ENCODE measurements at regions not wholly inside any gene's neighbourhood (a gene's known extent, or its start where the extent isn't known, plus 50 kb on each side); places are given as distances from the start of the nearest gene placed in this dataset.

DNA sequence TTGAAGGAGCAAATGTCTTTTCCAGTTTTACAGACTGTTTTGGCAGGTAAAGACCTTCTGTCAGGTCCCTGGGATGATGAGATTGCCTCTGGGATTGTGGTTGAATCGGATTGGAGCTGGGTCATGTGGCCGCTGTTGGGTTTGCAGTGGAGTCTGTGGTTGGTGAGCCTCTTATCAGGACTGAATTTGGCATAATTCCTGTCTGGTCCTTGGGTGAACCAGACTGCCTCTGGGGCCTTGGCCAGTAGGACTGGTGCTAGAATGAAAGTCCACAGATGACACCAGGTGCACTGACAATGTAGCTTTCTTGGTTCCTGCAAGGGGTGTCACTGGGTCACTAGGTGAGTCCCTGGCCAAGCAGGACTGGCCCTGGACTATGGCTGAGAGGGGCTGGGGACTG is 155.3 kb downstream of the TPH2 start:
- H3K9me3 Mint-ChIP-seq: no peaks in the 10 kb centered on the region; the same call in 1 of the 2 replicates
- H3K36me3 Mint-ChIP-seq (ENCODE audit: low read depth): no peaks in the 10 kb centered on the region
- TF ChIP-seq, protein P1, sequence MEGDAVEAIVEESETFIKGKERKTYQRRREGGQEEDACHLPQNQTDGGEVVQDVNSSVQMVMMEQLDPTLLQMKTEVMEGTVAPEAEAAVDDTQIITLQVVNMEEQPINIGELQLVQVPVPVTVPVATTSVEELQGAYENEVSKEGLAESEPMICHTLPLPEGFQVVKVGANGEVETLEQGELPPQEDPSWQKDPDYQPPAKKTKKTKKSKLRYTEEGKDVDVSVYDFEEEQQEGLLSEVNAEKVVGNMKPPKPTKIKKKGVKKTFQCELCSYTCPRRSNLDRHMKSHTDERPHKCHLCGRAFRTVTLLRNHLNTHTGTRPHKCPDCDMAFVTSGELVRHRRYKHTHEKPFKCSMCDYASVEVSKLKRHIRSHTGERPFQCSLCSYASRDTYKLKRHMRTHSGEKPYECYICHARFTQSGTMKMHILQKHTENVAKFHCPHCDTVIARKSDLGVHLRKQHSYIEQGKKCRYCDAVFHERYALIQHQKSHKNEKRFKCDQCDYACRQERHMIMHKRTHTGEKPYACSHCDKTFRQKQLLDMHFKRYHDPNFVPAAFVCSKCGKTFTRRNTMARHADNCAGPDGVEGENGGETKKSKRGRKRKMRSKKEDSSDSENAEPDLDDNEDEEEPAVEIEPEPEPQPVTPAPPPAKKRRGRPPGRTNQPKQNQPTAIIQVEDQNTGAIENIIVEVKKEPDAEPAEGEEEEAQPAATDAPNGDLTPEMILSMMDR (IDR thresholded peaks at IDR 0.05): no peak
- peaks cover 4% of the 10 kb centered on the region; the same call in 1 of the 2 replicates for H3K27me3 Mint-ChIP-seq (ENCODE audit: insufficient read depth)
- H3K27ac Mint-ChIP-seq: no peak overlapping the region
- H3K4me3 Mint-ChIP-seq: no peak overlapping the region
- H3K4me1 Mint-ChIP-seq (ENCODE audit: low read depth): no peaks in the 10 kb centered on the region
- DNase-seq: no peak

DNA sequence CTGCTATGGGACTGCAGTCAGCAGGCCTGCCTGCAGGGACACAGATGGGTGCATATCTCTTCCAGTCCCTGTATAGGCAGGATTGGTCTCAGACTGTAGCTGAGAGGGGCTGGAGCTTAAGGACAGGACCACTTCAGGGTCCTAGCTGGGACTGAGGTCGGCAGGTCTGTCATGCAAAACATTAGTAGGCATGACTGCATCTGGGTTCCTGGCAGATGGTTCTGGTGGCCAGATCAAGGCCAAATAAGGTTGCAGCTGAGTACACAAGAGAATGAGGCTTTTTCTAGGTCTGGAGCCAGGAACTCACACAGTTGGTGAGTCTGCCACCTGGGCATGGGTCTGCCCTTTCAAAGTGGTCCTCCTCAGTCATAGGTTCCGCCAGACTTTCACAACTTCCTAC is 155.8 kb downstream of the TPH2 start:
- Mint-ChIP-seq H3K36me3 (ENCODE audit: low read depth) (no peaks in the 10 kb centered on the region), H3K27ac (no peak overlapping the region), H3K4me3 (no peak overlapping the region), H3K27me3 (ENCODE audit: insufficient read depth) (peaks cover 4% of the 10 kb centered on the region; the same call in 1 of the 2 replicates), H3K9me3 (no peaks in the 10 kb centered on the region; the same call in 1 of the 2 replicates), H3K4me1 (ENCODE audit: low read depth) (no peaks in the 10 kb centered on the region)
- TF ChIP-seq, protein P1 (IDR thresholded peaks at IDR 0.05): no peak
- no peak for DNase-seq

DNA sequence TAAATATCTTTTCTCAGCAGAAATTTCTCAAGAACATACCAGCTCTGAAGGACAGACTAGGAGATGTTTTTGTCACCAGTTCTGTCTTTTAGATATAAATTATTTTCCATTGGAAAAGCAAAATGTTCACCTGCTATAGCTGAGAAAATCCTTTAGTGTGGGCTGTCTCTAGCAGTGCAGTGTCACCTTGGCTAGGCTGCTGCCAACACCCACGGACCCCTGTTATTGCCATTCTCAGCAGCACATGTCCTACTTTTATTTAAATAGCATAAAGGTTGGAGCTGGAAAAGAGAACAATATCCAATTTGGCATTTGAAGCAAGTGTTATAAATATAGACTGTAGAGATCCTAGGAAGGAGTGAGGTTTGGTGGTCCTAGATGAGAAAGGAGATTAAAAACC is 156.4 kb downstream of the TPH2 start:
- Mint-ChIP-seq H3K4me3 (no peak overlapping the region), H3K27ac (no peak overlapping the region), H3K36me3 (ENCODE audit: low read depth) (no peaks in the 10 kb centered on the region), H3K4me1 (ENCODE audit: low read depth) (no peaks in the 10 kb centered on the region), H3K9me3 (no peaks in the 10 kb centered on the region; the same call in 1 of the 2 replicates), H3K27me3 (ENCODE audit: insufficient read depth) (peaks cover 4% of the 10 kb centered on the region; the same call in 1 of the 2 replicates)
- TF ChIP-seq, protein P1 (IDR thresholded peaks at IDR 0.05): no peak
- no peak for DNase-seq

DNA sequence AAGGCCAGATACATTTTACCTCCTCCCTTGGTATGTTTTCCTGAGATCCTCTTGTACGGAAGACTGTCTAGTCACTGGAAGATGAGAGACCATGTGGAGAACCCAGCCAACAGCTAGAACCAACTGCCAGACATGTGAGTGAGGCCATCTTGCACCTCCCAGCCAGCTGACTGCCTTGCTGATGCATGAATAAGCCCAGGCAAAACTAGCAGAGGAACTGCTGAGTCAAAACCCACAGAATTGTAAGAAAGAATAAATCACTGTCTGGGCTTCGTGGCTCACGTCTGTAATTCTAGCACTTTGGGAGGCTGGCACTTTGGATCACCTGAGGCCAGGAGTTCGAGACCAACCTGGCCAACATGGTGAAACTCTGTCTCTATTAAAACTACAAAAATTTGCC is 160.0 kb downstream of the TPH2 start:
- TF ChIP-seq, protein P1 (IDR thresholded peaks at IDR 0.05): no peak
- Mint-ChIP-seq H3K36me3 (ENCODE audit: low read depth) (no peaks in the 10 kb centered on the region), H3K4me3 (no peak overlapping the region), H3K27ac (no peak overlapping the region), H3K27me3 (ENCODE audit: insufficient read depth) (peaks cover 5% of the 10 kb centered on the region; the same call in 1 of the 2 replicates), H3K9me3 (no peaks in the 10 kb centered on the region), H3K4me1 (ENCODE audit: low read depth) (no peaks in the 10 kb centered on the region)
- peak; percentile 38 for DNase-seq

DNA sequence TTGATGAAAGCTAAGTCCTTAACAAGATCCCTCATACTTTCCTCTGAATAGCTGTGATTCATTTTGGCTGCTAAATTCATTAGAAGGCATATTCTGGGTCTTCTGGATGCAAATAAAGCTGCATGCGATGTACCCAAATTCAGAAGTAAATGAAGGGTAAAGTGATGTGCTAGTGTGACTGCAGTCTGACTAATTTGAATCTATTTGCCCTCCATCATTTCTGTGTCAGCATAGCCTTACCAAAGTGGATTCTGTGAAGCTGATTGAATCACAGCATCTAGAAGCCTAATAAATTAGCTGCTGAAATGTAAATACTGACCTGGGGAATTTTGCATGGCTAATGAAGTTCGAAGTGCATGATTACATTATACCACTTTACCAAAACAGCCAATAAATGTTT is 162.2 kb downstream of the TPH2 start:
- no peak for DNase-seq
- H3K27ac Mint-ChIP-seq: no peak overlapping the region
- H3K27me3 Mint-ChIP-seq (ENCODE audit: insufficient read depth): peaks cover 7% of the 10 kb centered on the region; the same call in 1 of the 2 replicates
- TF ChIP-seq, protein P1 (IDR thresholded peaks at IDR 0.05): no peak
- no peaks in the 10 kb centered on the region for H3K9me3 Mint-ChIP-seq
- no peaks in the 10 kb centered on the region for H3K4me1 Mint-ChIP-seq (ENCODE audit: low read depth)
- no peak overlapping the region for H3K4me3 Mint-ChIP-seq
- H3K36me3 Mint-ChIP-seq (ENCODE audit: low read depth): no peaks in the 10 kb centered on the region

DNA sequence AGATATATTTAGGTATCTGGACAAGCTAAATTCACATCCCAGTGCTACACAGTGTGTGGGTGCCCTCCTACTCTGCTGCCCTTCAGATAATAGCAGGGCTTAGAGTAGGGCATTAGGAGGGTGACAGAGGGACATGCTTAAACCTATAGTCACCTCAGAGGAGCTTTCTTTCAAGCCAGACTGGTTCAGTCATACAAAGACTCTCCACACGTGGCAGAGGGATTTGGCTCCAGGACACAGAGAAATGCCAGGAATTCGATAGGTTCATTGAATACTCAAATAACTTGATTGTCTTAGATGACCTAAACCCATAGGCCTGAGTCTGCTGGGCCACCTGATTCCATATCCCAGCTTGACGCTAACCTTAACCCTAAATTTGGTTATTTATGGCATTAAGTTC is 163.5 kb downstream of the TPH2 start:
- Mint-ChIP-seq H3K36me3 (ENCODE audit: low read depth) (no peaks in the 10 kb centered on the region), H3K9me3 (no peaks in the 10 kb centered on the region), H3K4me1 (ENCODE audit: low read depth) (no peaks in the 10 kb centered on the region), H3K4me3 (no peak overlapping the region), H3K27me3 (ENCODE audit: insufficient read depth) (peaks cover 6% of the 10 kb centered on the region; the same call in 1 of the 2 replicates), H3K27ac (no peak overlapping the region)
- no peak for DNase-seq
- TF ChIP-seq, protein P1 (IDR thresholded peaks at IDR 0.05): no peak
